ENCODE measurements at regions not wholly inside any gene's neighbourhood (a gene's known extent, or its start where the extent isn't known, plus 50 kb on each side); places are given as distances from the start of the nearest gene placed in this dataset.
"Not testable (repeated sequence)": the region's sequence is repeated elsewhere in the genome, so short reads cannot be mapped to it uniquely, and the experiment has no call there.

- no peak overlapping the region for H3K4me3 ChIP-seq (ENCODE audit: low read length in 2 of 2)
- H3K9me3 ChIP-seq (ENCODE audit: control insufficient read depth in 2 of 2, low read length in 2 of 2) = no peaks in the 10 kb centered on the region
- no peak overlapping the region for H3K9ac ChIP-seq (ENCODE audit: low read length in 2 of 2)
- H3K27ac ChIP-seq (ENCODE audit: low read length) = no peak overlapping the region
- no peaks in the 10 kb centered on the region for H3K36me3 ChIP-seq (ENCODE audit: control insufficient read depth in 2 of 2, insufficient read depth in 2 of 2, low read length in 2 of 2)
- no peaks in the 10 kb centered on the region for H3K27me3 ChIP-seq (ENCODE audit: control insufficient read depth in 1 of 2, insufficient read depth in 2 of 2, low read length in 2 of 2)
- H3K4me1 ChIP-seq (ENCODE audit: control insufficient read depth, insufficient read depth, low read length) = no peaks in the 10 kb centered on the region
Observed at GRCh38 chr3:110519071-110519470, 552.5 kb upstream of the NECTIN3 start.

GRCh38 chr3:110521019-110521418 lies 550.6 kb upstream of the NECTIN3 start:
- no peaks in the 10 kb centered on the region for H3K36me3 ChIP-seq (ENCODE audit: control insufficient read depth in 2 of 2, insufficient read depth in 2 of 2, low read length in 2 of 2)
- no peak overlapping the region for H3K27ac ChIP-seq (ENCODE audit: low read length)
- no peak overlapping the region for H3K4me3 ChIP-seq (ENCODE audit: low read length in 2 of 2)
- no peaks in the 10 kb centered on the region for H3K4me1 ChIP-seq (ENCODE audit: control insufficient read depth, insufficient read depth, low read length)
- H3K9ac ChIP-seq (ENCODE audit: low read length in 2 of 2) = no peak overlapping the region
- H3K27me3 ChIP-seq (ENCODE audit: control insufficient read depth in 1 of 2, insufficient read depth in 2 of 2, low read length in 2 of 2) = no peaks in the 10 kb centered on the region
- H3K9me3 ChIP-seq (ENCODE audit: control insufficient read depth in 2 of 2, low read length in 2 of 2) = no peaks in the 10 kb centered on the region

GRCh38 chr3:110525558-110526064 lies 546.0 kb upstream of the NECTIN3 start:
- not testable (repeated sequence) for H3K4me3 ChIP-seq (ENCODE audit: low read length in 2 of 2); H3K27ac ChIP-seq (ENCODE audit: low read length); H3K36me3 ChIP-seq (ENCODE audit: control insufficient read depth in 2 of 2, insufficient read depth in 2 of 2, low read length in 2 of 2); H3K27me3 ChIP-seq (ENCODE audit: control insufficient read depth in 1 of 2, insufficient read depth in 2 of 2, low read length in 2 of 2); H3K9me3 ChIP-seq (ENCODE audit: control insufficient read depth in 2 of 2, low read length in 2 of 2); H3K4me1 ChIP-seq (ENCODE audit: control insufficient read depth, insufficient read depth, low read length); H3K9ac ChIP-seq (ENCODE audit: low read length in 2 of 2)

GRCh38 chr3:110526777-110527727 lies 544.6 kb upstream of the NECTIN3 start:
- no peak overlapping the region for H3K27ac ChIP-seq (ENCODE audit: low read length)
- H3K27me3 ChIP-seq (ENCODE audit: control insufficient read depth in 1 of 2, insufficient read depth in 2 of 2, low read length in 2 of 2) = no peaks in the 10 kb centered on the region
- H3K36me3 ChIP-seq (ENCODE audit: control insufficient read depth in 2 of 2, insufficient read depth in 2 of 2, low read length in 2 of 2) = no peaks in the 10 kb centered on the region
- no peak overlapping the region for H3K9ac ChIP-seq (ENCODE audit: low read length in 2 of 2)
- no peaks in the 10 kb centered on the region for H3K9me3 ChIP-seq (ENCODE audit: control insufficient read depth in 2 of 2, low read length in 2 of 2)
- no peak overlapping the region for H3K4me3 ChIP-seq (ENCODE audit: low read length in 2 of 2)
- H3K4me1 ChIP-seq (ENCODE audit: control insufficient read depth, insufficient read depth, low read length) = no peaks in the 10 kb centered on the region

- Histone ChIP-seq H3K9me3 (ENCODE audit: control insufficient read depth in 2 of 2, low read length in 2 of 2) (no peaks in the 10 kb centered on the region), H3K27ac (ENCODE audit: low read length) (no peak overlapping the region), H3K27me3 (ENCODE audit: control insufficient read depth in 1 of 2, insufficient read depth in 2 of 2, low read length in 2 of 2) (no peaks in the 10 kb centered on the region), H3K36me3 (ENCODE audit: control insufficient read depth in 2 of 2, insufficient read depth in 2 of 2, low read length in 2 of 2) (no peaks in the 10 kb centered on the region), H3K4me1 (ENCODE audit: control insufficient read depth, insufficient read depth, low read length) (no peaks in the 10 kb centered on the region), H3K9ac (ENCODE audit: low read length in 2 of 2) (no peak overlapping the region), H3K4me3 (ENCODE audit: low read length in 2 of 2) (no peak overlapping the region)
Observed at GRCh38 chr3:110528305-110529121, 543.1 kb upstream of the NECTIN3 start.

- no peaks in the 10 kb centered on the region for H3K4me1 ChIP-seq (ENCODE audit: control insufficient read depth, insufficient read depth, low read length)
Observed at GRCh38 chr3:110530902-110531301, 540.7 kb upstream of the NECTIN3 start.

GRCh38 chr3:110533089-110533488 lies 538.5 kb upstream of the NECTIN3 start:
- H3K36me3 ChIP-seq (ENCODE audit: control insufficient read depth in 2 of 2, insufficient read depth in 2 of 2, low read length in 2 of 2) = no peaks in the 10 kb centered on the region
- H3K27me3 ChIP-seq (ENCODE audit: control insufficient read depth in 1 of 2, insufficient read depth in 2 of 2, low read length in 2 of 2) = no peaks in the 10 kb centered on the region
- no peak overlapping the region for H3K9ac ChIP-seq (ENCODE audit: low read length in 2 of 2)
- H3K4me3 ChIP-seq (ENCODE audit: low read length in 2 of 2) = no peak overlapping the region
- no peaks in the 10 kb centered on the region for H3K4me1 ChIP-seq (ENCODE audit: control insufficient read depth, insufficient read depth, low read length)
- H3K27ac ChIP-seq (ENCODE audit: low read length) = no peak overlapping the region
- H3K9me3 ChIP-seq (ENCODE audit: control insufficient read depth in 2 of 2, low read length in 2 of 2) = no peaks in the 10 kb centered on the region

More at GRCh38 chr3:110530902-110531301, 540.7 kb upstream of the NECTIN3 start:
- H3K27ac ChIP-seq (ENCODE audit: low read length) = no peak overlapping the region
- H3K27me3 ChIP-seq (ENCODE audit: control insufficient read depth in 1 of 2, insufficient read depth in 2 of 2, low read length in 2 of 2) = no peaks in the 10 kb centered on the region
- H3K36me3 ChIP-seq (ENCODE audit: control insufficient read depth in 2 of 2, insufficient read depth in 2 of 2, low read length in 2 of 2) = no peaks in the 10 kb centered on the region
- H3K9me3 ChIP-seq (ENCODE audit: control insufficient read depth in 2 of 2, low read length in 2 of 2) = no peaks in the 10 kb centered on the region
- no peak overlapping the region for H3K9ac ChIP-seq (ENCODE audit: low read length in 2 of 2)
- H3K4me3 ChIP-seq (ENCODE audit: low read length in 2 of 2) = no peak overlapping the region

- H3K27ac ChIP-seq (ENCODE audit: low read length) = no peak overlapping the region
- H3K27me3 ChIP-seq (ENCODE audit: control insufficient read depth in 1 of 2, insufficient read depth in 2 of 2, low read length in 2 of 2) = no peaks in the 10 kb centered on the region
- no peaks in the 10 kb centered on the region for H3K36me3 ChIP-seq (ENCODE audit: control insufficient read depth in 2 of 2, insufficient read depth in 2 of 2, low read length in 2 of 2)
- no peak overlapping the region for H3K9ac ChIP-seq (ENCODE audit: low read length in 2 of 2)
- H3K4me1 ChIP-seq (ENCODE audit: control insufficient read depth, insufficient read depth, low read length) = no peaks in the 10 kb centered on the region
- no peaks in the 10 kb centered on the region for H3K9me3 ChIP-seq (ENCODE audit: control insufficient read depth in 2 of 2, low read length in 2 of 2)
- no peak overlapping the region for H3K4me3 ChIP-seq (ENCODE audit: low read length in 2 of 2)
Observed at GRCh38 chr3:110542552-110543150, 529.0 kb upstream of the NECTIN3 start.

GRCh38 chr3:110544730-110545129 lies 526.9 kb upstream of the NECTIN3 start:
- H3K9ac ChIP-seq (ENCODE audit: low read length in 2 of 2) = no peak overlapping the region
- no peak overlapping the region for H3K4me3 ChIP-seq (ENCODE audit: low read length in 2 of 2)
- H3K36me3 ChIP-seq (ENCODE audit: control insufficient read depth in 2 of 2, insufficient read depth in 2 of 2, low read length in 2 of 2) = no peaks in the 10 kb centered on the region
- no peaks in the 10 kb centered on the region for H3K9me3 ChIP-seq (ENCODE audit: control insufficient read depth in 2 of 2, low read length in 2 of 2)
- H3K4me1 ChIP-seq (ENCODE audit: control insufficient read depth, insufficient read depth, low read length) = no peaks in the 10 kb centered on the region
- H3K27ac ChIP-seq (ENCODE audit: low read length) = no peak overlapping the region
- H3K27me3 ChIP-seq (ENCODE audit: control insufficient read depth in 1 of 2, insufficient read depth in 2 of 2, low read length in 2 of 2) = no peaks in the 10 kb centered on the region

GRCh38 chr3:110550511-110550910 lies 521.1 kb upstream of the NECTIN3 start:
- H3K4me1 ChIP-seq (ENCODE audit: control insufficient read depth, insufficient read depth, low read length) = no peaks in the 10 kb centered on the region
- H3K36me3 ChIP-seq (ENCODE audit: control insufficient read depth in 2 of 2, insufficient read depth in 2 of 2, low read length in 2 of 2) = no peaks in the 10 kb centered on the region
- no peak overlapping the region for H3K9ac ChIP-seq (ENCODE audit: low read length in 2 of 2)
- no peaks in the 10 kb centered on the region for H3K27me3 ChIP-seq (ENCODE audit: control insufficient read depth in 1 of 2, insufficient read depth in 2 of 2, low read length in 2 of 2)
- H3K27ac ChIP-seq (ENCODE audit: low read length) = no peak overlapping the region
- H3K4me3 ChIP-seq (ENCODE audit: low read length in 2 of 2) = no peak overlapping the region
- no peaks in the 10 kb centered on the region for H3K9me3 ChIP-seq (ENCODE audit: control insufficient read depth in 2 of 2, low read length in 2 of 2)

Data from stomach smooth muscle (tissue), 2 donors.